ENCODE measurements at regions not wholly inside any gene's neighbourhood (a gene's known extent, or its start where the extent isn't known, plus 50 kb on each side); places are given as distances from the start of the nearest gene placed in this dataset.
"Not testable (repeated sequence)": the region's sequence is repeated elsewhere in the genome, so short reads cannot be mapped to it uniquely, and the experiment has no call there.

DNA sequence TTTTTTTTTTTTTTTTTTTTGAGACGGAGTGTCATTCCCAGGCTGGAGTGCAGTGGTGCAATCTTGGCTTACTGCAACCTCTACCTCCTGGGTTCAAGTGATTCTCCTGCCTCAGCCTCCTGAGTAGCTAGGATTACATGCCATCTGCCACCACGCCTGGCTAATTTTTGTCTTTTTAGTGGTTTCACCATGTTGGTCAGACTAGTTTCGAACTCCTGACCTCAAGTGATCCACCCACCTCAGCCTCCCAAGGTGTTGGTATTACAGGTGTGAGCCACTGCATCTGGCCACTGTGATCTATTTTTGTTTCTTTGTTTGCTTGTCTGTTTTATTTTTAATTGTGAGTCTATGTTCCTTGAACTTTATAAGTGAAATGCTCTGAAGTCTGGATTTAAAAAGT is 646.8 kb upstream of the RGS18 start:
- TF ChIP-seq, protein P1, sequence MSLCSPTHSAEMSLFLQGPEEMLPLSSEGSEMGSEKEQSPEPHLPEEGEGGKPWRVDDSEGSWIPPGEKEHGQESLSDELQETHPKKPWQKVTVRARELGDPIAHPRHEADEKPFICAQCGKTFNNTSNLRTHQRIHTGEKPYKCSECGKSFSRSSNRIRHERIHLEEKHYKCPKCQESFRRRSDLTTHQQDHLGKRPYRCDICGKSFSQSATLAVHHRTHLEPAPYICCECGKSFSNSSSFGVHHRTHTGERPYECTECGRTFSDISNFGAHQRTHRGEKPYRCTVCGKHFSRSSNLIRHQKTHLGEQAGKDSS (CRISPR knock-in tag; IDR thresholded peaks at IDR 0.05; ENCODE audit: borderline replicate concordance, low read depth): not testable (repeated sequence)
- TF ChIP-seq FOXA3 (CRISPR knock-in tag; IDR thresholded peaks at IDR 0.05); ZNF777 (CRISPR knock-in tag; IDR thresholded peaks at IDR 0.05); ISL2 (CRISPR knock-in tag; IDR thresholded peaks at IDR 0.05); CEBPB (IDR thresholded peaks at IDR 0.05; ENCODE audit: borderline replicate concordance, low read depth, low read length); ZNF546 (CRISPR knock-in tag; conservative IDR thresholded peaks at IDR 0.05); TAF1 (CRISPR knock-in tag; IDR thresholded peaks at IDR 0.05); BRCA1 (CRISPR knock-in tag; IDR thresholded peaks at IDR 0.05); NFATC3 (CRISPR knock-in tag; IDR thresholded peaks at IDR 0.05); ZBTB8A (CRISPR knock-in tag; IDR thresholded peaks at IDR 0.05; ENCODE audit: borderline replicate concordance, low read depth); ZNF253 (CRISPR knock-in tag; IDR thresholded peaks at IDR 0.05; ENCODE audit: borderline replicate concordance): not testable (repeated sequence)
- TF ChIP-seq, protein P2, sequence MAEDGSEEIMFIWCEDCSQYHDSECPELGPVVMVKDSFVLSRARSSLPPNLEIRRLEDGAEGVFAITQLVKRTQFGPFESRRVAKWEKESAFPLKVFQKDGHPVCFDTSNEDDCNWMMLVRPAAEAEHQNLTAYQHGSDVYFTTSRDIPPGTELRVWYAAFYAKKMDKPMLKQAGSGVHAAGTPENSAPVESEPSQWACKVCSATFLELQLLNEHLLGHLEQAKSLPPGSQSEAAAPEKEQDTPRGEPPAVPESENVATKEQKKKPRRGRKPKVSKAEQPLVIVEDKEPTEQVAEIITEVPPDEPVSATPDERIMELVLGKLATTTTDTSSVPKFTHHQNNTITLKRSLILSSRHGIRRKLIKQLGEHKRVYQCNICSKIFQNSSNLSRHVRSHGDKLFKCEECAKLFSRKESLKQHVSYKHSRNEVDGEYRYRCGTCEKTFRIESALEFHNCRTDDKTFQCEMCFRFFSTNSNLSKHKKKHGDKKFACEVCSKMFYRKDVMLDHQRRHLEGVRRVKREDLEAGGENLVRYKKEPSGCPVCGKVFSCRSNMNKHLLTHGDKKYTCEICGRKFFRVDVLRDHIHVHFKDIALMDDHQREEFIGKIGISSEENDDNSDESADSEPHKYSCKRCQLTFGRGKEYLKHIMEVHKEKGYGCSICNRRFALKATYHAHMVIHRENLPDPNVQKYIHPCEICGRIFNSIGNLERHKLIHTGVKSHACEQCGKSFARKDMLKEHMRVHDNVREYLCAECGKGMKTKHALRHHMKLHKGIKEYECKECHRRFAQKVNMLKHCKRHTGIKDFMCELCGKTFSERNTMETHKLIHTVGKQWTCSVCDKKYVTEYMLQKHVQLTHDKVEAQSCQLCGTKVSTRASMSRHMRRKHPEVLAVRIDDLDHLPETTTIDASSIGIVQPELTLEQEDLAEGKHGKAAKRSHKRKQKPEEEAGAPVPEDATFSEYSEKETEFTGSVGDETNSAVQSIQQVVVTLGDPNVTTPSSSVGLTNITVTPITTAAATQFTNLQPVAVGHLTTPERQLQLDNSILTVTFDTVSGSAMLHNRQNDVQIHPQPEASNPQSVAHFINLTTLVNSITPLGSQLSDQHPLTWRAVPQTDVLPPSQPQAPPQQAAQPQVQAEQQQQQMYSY (CRISPR knock-in tag; IDR thresholded peaks at IDR 0.05): not testable (repeated sequence)
- TF ChIP-seq, protein P3, sequence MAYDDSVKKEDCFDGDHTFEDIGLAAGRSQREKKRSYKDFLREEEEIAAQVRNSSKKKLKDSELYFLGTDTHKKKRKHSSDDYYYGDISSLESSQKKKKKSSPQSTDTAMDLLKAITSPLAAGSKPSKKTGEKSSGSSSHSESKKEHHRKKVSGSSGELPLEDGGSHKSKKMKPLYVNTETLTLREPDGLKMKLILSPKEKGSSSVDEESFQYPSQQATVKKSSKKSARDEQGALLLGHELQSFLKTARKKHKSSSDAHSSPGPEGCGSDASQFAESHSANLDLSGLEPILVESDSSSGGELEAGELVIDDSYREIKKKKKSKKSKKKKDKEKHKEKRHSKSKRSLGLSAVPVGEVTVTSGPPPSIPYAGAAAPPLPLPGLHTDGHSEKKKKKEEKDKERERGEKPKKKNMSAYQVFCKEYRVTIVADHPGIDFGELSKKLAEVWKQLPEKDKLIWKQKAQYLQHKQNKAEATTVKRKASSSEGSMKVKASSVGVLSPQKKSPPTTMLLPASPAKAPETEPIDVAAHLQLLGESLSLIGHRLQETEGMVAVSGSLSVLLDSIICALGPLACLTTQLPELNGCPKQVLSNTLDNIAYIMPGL (CRISPR knock-in tag; IDR thresholded peaks at IDR 0.05; ENCODE audit: borderline replicate concordance in 1 of 2, low read depth in 1 of 2): not testable (repeated sequence)
- TF ChIP-seq, protein P4, sequence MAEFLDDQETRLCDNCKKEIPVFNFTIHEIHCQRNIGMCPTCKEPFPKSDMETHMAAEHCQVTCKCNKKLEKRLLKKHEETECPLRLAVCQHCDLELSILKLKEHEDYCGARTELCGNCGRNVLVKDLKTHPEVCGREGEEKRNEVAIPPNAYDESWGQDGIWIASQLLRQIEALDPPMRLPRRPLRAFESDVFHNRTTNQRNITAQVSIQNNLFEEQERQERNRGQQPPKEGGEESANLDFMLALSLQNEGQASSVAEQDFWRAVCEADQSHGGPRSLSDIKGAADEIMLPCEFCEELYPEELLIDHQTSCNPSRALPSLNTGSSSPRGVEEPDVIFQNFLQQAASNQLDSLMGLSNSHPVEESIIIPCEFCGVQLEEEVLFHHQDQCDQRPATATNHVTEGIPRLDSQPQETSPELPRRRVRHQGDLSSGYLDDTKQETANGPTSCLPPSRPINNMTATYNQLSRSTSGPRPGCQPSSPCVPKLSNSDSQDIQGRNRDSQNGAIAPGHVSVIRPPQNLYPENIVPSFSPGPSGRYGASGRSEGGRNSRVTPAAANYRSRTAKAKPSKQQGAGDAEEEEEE (CRISPR knock-in tag; IDR thresholded peaks at IDR 0.05; ENCODE audit: borderline replicate concordance): not testable (repeated sequence)

All from HepG2 (cell line).